PC-9 (cell line): ENCODE measurements at regions not wholly inside any gene's neighbourhood (a gene's known extent, or its start where the extent isn't known, plus 50 kb on each side); places are given as distances from the start of the nearest gene placed in this dataset.

Source experiments
- BruUV-seq: library from RNA; stranded (reverse); fragments of 400-500 nt; replicated peaks from 2 replicates; lab custom pipeline; 2021; lab: Mats Ljungman, UMichigan
- CTCF ChIA-PET: fragments of 300-600 bp; sonication (Branson Sonifier 250); formaldehyde crosslinking; loops from one replicate; lab custom pipeline; 2022; ENCODE audit warnings: antibody characterized with exemption; lab: Charles Lee
- POLR2A ChIA-PET: fragments of 300-600 bp; sonication (Branson Sonifier 250); formaldehyde crosslinking; loops from one replicate; lab custom pipeline; 2022; ENCODE audit warnings: antibody characterized with exemption; ENCODE audit not compliant: unreplicated experiment; lab: Charles Lee
- DNase-seq, 2 experiments: peaks; one replicate each; pipeline versions ENCODE4 v3.0.0 to v3.0.0-alpha.2; 2015 to 2022; ENCODE audit warnings: mixed read lengths in 1 of 2
- H2AFZ ChIP-seq: fragments of 200-600 bp; sonication (generic); 2 replicates; pipeline ENCODE4 v1.8.1; 2017; ENCODE audit warnings: antibody characterized with exemption
- H3F3A ChIP-seq: fragments of 200-600 bp; sonication (generic); 2 replicates; pipeline ENCODE4 v1.8.1; 2017; ENCODE audit warnings: antibody characterized with exemption, mild to moderate bottlenecking, low read depth; ENCODE audit not compliant: insufficient read depth
- H3K27ac ChIP-seq: fragments of 200-600 bp; sonication (generic); 2 replicates; pipeline ENCODE4 v1.6.1; 2016; ENCODE audit warnings: mixed run types
- H3K27me3 ChIP-seq: fragments of 200-600 bp; sonication (generic); 2 replicates; pipeline ENCODE4 v1.6.1; 2016; ENCODE audit warnings: low read depth, mixed run types; ENCODE audit not compliant: insufficient read depth
- H3K36me3 ChIP-seq: fragments of 200-600 bp; sonication (generic); 2 replicates; pipeline ENCODE4 v1.6.1; 2016; ENCODE audit warnings: low read depth, mixed run types
- H3K4me1 ChIP-seq: fragments of 200-600 bp; sonication (generic); replicated peaks from 2 replicates; pipeline ENCODE4 v1.6.1; 2016; ENCODE audit warnings: mixed run types; ENCODE audit not compliant: insufficient read depth
- H3K4me2 ChIP-seq: fragments of 200-600 bp; sonication (generic); 2 replicates; pipeline ENCODE4 v1.6.1; 2017; ENCODE audit warnings: mixed run types
- H3K4me3 ChIP-seq: fragments of 200-600 bp; sonication (generic); 2 replicates; pipeline ENCODE4 v1.6.1; 2016; ENCODE audit warnings: mixed run types
- H3K79me2 ChIP-seq: fragments of 200-600 bp; sonication (generic); 2 replicates; pipeline ENCODE4 v1.6.1; 2017; ENCODE audit warnings: low read depth, mixed run types
- H3K9me2 ChIP-seq: fragments of 200-600 bp; sonication (generic); 2 replicates; pipeline ENCODE4 v1.8.1; 2017; ENCODE audit warnings: mild to moderate bottlenecking; ENCODE audit not compliant: insufficient read depth
- H3K9me3 ChIP-seq: fragments of 200-600 bp; sonication (generic); 2 replicates; pipeline ENCODE4 v1.8.1; 2016; ENCODE audit warnings: low read depth; ENCODE audit not compliant: insufficient read depth
- H4K20me1 ChIP-seq: fragments of 200-600 bp; sonication (generic); 2 replicates; pipeline ENCODE4 v1.8.1; 2017; ENCODE audit not compliant: insufficient read depth
- CTCF ChIP-seq: fragments of 200-600 bp; sonication (generic); conservative IDR thresholded peaks from 2 replicates; pipeline ENCODE4 v1.6.1; 2017; ENCODE audit warnings: mixed run types, antibody characterized with exemption, mild to moderate bottlenecking, moderate library complexity
- EZH2 ChIP-seq: fragments of 200-600 bp; sonication (generic); IDR thresholded peaks from 2 replicates; pipeline ENCODE4 v1.8.0; 2017; ENCODE audit warnings: antibody characterized with exemption, low read depth
- intact Hi-C: fragments of 100-400 bp; cut with micrococcal nuclease; formaldehyde crosslinking; loops from one replicate; pipeline ENCODE4 v1.10.0; 2022; ENCODE audit not compliant: unreplicated experiment

DNA sequence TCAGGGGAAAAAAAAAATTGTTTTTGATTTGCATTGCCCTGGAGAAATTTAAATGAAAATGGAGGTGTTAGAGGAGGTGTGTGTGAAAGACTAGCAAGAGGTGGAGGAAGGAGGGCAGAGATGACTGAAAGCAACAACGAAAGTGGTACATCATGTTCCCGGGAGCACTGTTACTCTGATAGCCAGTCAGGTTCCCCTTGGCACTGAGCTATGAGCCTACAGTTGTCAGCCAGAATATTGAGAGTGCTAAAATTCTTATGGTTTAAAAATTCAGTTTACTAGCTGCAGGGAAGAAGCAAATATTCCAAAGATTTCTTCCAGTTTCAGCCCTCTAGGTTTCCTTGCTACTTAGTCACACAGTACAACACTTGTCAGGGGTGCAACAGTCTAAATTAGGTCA is 366.7 kb upstream of the DLGAP1 start:
- no peaks in the 10 kb centered on the region for H4K20me1 ChIP-seq
- no peak overlapping the region for H3K4me3 ChIP-seq
- H3K9me3 ChIP-seq: no peaks in the 10 kb centered on the region
- ChIA-PET CTCF (no interaction called here), POLR2A (no interaction called here)
- no peak for DNase-seq
- no peaks in the 10 kb centered on the region for H3K36me3 ChIP-seq
- no TSS peak for BruUV-seq
- no peaks in the 10 kb centered on the region for H3K4me1 ChIP-seq
- no peaks in the 10 kb centered on the region for H3K79me2 ChIP-seq
- H3K27me3 ChIP-seq: no peaks in the 10 kb centered on the region
- no peak overlapping the region for H3K27ac ChIP-seq
- no peak for TF ChIP-seq CTCF
- no peak for TF ChIP-seq EZH2
- no peaks in the 10 kb centered on the region for H3F3A ChIP-seq
- H3K4me2 ChIP-seq: no peak overlapping the region
- H3K9me2 ChIP-seq: no peaks in the 10 kb centered on the region
- no peak overlapping the region for H2AFZ ChIP-seq
- intact Hi-C loops: no loop called here

DNA sequence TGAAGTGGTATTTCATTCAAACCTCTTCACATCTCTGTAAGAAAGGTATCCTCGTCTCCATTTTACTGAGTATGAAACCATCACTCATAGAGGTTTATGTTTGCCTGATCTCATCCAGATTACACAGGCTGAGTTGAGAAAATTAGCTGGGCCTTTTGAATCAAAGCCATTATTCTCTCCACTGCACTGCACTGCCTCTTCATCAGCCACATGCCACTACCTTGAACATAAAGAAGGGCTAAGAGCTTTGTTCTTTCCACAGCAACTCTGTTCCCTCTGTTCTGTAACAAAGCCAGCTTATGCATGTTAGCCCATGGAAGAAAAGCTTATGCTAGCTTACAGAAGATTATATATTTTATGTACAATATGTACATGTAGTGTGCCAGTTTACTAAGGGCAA is 362.6 kb upstream of the DLGAP1 start:
- no peak overlapping the region for H3K4me2 ChIP-seq
- H3K79me2 ChIP-seq: no peaks in the 10 kb centered on the region
- no peaks in the 10 kb centered on the region for H4K20me1 ChIP-seq
- ChIA-PET POLR2A (no interaction called here), CTCF (no interaction called here)
- BruUV-seq: no TSS peak
- no peaks in the 10 kb centered on the region for H3K9me3 ChIP-seq
- no peak overlapping the region for H3K4me3 ChIP-seq
- H3K4me1 ChIP-seq: no peaks in the 10 kb centered on the region
- intact Hi-C loops: no loop called here
- no peaks in the 10 kb centered on the region for H3K9me2 ChIP-seq
- H3K27ac ChIP-seq: no peak overlapping the region
- H3K36me3 ChIP-seq: no peaks in the 10 kb centered on the region
- no peaks in the 10 kb centered on the region for H3K27me3 ChIP-seq
- no peak for DNase-seq
- H3F3A ChIP-seq: no peaks in the 10 kb centered on the region
- no peak overlapping the region for H2AFZ ChIP-seq
- TF ChIP-seq EZH2 (no peak), CTCF (no peak)

DNA sequence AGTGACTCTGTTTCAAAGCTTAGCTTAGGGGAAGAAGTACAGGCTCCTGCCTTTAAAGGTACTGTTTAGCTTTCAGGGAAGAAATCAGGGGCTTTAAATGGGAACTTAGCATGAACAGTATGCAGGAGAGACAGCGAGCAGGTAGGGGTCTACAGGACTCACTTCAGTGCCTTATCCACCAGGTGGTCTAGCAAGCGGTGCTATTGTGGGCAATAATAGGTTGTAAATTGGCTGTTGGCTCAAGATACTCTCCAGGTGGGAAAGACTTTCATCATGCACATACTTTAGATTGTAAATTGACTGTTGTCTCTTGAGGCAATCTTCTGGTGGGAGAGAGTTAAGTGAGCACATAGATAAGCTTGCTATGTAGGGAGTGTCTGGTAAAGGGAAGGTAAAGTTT is 358.6 kb upstream of the DLGAP1 start:
- no TSS peak for BruUV-seq
- Histone ChIP-seq H3K4me2 (no peak overlapping the region), H3K9me2 (no peaks in the 10 kb centered on the region), H2AFZ (no peak overlapping the region), H3K36me3 (no peaks in the 10 kb centered on the region), H3F3A (no peaks in the 10 kb centered on the region), H3K4me1 (no peaks in the 10 kb centered on the region), H3K4me3 (no peak overlapping the region), H3K27ac (no peak overlapping the region), H3K9me3 (no peaks in the 10 kb centered on the region), H4K20me1 (no peaks in the 10 kb centered on the region), H3K79me2 (no peaks in the 10 kb centered on the region), H3K27me3 (no peaks in the 10 kb centered on the region)
- CTCF ChIA-PET: no interaction called here
- intact Hi-C loops: no loop called here
- TF ChIP-seq CTCF (no peak), EZH2 (no peak)
- POLR2A ChIA-PET: no interaction called here
- DNase-seq: no peak
